GM21390 (cell line): ENCODE measurements at regions not wholly inside any gene's neighbourhood (a gene's known extent, or its start where the extent isn't known, plus 50 kb on each side); places are given as distances from the start of the nearest gene placed in this dataset.

Experiments used
- ATAC-seq: cut with Tn5 transposase; IDR thresholded peaks from one replicate; pipeline ENCODE4 v1.9.1; 2021; ENCODE audit not compliant: unreplicated experiment

DNA sequence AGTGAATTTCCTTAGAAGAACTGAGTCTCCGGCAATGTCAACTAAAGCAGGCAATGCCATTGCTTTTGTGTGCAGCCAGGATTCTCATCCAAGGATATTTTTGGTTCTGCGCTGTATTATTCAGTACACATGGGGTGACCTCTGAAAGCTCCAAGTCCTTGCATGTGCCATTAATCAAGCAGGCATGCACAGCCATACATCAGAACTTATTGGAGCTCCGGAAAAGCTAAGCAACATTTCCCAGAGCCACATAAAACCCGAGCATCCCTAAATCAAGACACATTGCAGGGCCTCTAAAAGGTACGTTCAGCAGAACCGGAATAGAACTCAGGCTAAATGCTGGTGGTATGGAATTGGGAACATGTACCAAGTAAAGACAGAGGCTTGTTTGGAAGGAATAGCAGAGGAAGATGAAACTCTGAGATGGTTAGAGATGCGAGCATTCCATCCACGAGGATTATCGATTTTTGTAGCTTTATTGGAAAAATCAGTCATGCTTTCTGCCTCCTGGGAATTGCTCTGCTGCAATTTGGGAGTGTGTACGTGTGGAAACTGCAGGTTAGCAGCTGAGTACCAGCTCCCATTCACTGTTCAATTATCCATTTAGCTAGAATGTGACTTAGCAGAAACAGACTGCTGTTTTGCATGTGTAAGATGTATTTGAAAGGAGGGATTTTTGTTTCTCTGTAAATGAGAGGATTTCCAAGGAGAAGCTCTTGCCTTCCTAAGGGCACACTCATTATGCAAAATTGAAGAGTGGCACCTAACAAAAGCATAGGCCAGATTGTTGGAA, 143.7 kb upstream of the WWC1 start:
- ATAC-seq = no peak

DNA sequence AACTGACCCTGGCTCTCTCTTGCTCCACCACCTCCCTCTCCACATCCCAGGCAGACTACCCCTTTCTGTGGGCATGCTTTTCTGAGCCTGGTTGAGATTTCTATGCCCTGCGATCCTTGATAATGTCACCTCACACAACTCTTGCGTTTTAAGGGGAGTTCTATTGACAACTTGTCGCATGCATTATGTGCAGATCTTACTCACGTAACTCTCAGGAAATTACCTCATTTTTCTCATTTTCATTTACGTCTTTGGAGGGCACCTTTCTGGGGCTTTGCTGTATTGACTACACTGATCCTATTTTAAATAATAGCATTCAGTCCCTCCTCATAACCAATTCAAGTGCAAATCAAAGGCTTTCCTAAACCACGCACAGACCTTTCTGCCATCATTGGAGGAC, 140.4 kb upstream of the WWC1 start:
- ATAC-seq = no peak

DNA sequence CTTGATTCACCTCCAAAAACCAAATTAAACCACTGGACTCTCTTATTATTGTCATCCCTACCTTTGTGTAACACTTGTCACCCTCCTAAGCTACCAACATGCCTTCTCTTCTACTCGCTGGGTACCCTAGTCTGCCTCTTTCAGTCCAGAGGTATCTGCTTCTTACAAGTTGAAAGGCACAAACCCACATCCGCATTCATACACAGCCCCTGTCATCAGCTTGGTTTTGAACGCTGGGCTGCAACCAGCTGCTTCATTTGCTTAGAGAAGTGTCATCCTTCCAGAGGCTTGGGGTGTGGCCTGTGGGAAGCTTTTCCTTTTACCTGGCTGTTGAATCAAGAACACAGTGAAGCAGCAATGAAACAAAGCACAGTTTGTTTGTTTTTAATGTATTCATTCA, 138.8 kb upstream of the WWC1 start:
- no peak for ATAC-seq

DNA sequence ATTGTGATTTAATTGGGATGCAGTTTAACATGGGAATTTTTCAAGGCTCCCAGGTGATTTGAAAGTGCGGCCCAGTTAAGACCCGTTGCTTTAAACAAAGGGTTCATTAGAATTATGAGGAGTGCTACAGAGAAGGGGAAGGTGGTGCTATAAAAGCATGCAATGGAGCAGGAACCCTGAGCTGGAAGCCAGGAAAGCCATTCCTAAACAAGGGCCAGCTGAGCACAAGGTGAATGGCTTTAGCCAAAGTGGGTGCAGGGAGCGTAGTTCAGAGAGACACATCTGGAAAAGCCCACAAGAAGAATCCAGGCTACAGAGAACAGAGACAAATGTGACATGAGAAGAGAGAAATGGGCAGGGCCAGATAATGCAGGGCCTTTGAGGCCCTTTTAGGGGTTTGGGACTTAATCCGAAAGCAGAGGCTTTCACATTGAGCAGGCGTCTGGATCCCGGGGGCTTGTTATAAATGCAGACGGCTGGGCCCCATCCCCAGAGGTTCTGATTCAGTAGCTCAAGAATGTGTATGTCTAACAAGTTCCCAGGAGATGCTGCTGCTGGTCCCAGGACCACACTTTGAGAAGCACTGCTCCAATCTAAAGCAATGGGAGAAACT, 138.1 kb upstream of the WWC1 start:
- no peak for ATAC-seq

DNA sequence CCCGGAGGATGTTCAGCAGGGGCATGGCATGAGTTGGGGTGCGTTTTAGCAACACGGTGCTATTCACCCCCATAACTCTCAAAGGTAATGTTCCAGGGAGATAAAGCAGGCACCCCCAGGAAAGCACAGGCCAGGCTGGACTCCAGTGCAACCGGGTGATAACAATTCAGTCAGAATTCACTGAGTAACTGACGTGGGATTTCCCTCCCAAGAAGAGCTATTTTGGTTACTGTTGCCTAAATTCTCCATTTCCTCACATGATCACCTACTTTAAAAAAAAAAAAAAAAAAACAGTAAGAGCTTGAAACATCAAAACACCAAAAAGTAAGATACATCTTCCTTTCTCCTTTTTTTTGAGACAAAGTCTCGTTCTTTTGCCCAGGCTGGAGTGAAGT, 137.6 kb upstream of the WWC1 start:
- ATAC-seq = no peak

DNA sequence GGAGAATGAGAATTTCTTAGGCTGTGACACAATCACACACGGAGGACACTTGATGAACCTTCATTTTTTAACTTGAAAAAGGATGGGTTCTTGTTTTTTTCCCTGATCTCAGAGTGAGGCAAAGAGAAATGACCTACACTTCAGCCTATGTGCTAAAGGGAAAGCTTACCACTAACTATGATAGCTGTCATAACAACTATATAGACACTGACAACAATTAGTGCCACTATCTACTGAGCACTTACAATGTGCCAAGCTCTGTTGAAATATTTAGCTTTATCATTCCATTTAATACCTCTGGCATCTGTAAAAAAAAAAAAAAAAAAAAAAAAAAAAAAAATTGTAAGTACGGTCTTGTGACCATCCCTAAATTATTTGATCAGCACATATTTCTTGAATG, 135.9 kb upstream of the WWC1 start:
- ATAC-seq = no peak

DNA sequence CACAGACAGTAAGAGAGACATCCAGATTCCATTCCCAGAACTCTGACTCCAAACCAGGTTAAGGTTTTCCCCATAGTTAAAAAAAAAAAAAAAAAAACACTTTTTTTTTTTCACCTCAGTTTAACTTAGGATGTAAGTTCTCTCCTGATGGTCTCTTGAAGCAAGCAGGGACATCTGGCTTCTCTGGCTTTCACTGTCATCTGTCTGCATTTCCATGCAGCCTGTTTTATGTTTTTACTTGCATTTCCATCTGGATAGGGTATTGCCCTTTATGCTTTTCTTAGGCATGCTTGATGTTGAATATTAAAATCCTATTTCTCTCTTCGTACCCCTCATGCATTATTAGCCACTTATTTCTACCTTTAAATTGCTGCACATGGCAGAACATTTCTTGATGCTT, 135.3 kb upstream of the WWC1 start:
- ATAC-seq = no peak

DNA sequence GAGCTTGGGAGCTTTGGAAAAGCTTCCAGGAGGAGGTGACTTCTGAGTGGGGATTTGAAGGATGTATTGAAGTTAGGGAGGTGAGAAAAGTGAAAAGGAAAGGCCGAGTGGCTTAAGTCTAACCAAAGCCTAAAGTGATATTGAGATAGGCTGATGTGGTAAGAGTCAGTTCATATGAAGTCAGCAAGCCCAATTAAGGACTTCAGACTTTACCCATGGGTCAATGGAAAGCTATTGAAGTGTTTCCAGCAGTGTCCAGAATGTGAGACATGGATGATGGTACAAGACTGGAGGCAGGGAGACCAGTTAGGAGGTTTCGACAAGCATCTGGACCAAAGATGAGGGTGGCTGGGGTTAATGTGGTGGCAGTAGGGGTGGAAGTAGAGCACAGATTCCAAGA, 134.3 kb upstream of the WWC1 start:
- ATAC-seq = no peak

DNA sequence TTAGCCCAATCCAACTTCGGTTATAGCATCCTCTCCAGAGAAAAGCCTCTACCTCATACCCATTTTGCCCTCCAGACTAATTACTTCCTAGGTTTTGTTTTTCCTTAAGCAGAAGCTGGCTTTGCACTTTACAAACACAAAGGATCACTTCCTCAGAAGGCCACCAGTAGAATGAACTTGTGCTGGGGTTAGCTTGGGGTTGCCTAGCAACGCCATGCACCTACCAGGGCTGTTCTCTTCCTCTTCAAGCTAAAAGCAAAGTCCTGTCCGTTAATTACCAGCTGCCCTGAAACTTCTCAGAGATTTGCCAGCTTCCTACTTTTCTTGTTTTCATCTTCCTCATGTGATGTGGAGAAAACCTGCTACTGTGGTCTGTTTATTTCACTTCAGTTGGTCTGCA, 132.0 kb upstream of the WWC1 start:
- no peak for ATAC-seq

DNA sequence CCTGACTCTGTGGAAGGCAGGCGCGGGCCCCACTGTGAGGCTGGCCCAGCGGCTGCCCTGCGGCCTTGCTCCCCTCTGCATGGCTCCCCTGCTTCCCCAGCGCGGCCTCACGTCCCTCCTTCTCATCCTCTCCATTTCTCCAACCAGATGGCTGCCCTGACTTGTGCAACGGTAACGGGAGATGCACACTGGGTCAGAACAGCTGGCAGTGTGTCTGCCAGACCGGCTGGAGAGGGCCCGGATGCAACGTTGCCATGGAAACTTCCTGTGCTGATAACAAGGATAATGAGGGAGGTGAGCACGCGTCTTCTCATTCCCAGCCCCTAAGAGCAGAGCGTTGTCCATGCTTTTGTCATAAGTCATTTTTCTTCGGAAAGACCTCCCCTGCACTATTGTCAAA, 129.0 kb upstream of the WWC1 start:
- ATAC-seq = no peak

DNA sequence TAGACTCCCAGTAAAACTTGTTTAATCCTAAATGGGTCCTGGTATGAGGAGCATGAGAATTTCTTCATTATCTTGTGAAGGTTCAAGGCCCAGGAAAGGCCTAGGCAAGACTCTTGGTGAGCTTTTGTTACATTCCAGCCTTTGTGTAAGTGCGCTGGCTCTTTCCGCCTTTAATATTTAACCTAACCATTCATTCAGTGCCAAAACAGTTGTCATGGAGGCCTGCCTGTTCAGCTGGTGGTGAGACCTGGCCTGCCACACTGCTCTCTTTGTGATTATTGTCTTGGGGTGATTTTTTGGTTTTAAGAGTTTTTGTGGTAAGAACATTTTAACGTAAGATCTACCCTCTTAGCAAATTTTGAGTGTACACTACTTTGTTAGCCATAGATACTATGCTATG, 127.5 kb upstream of the WWC1 start:
- no peak for ATAC-seq

DNA sequence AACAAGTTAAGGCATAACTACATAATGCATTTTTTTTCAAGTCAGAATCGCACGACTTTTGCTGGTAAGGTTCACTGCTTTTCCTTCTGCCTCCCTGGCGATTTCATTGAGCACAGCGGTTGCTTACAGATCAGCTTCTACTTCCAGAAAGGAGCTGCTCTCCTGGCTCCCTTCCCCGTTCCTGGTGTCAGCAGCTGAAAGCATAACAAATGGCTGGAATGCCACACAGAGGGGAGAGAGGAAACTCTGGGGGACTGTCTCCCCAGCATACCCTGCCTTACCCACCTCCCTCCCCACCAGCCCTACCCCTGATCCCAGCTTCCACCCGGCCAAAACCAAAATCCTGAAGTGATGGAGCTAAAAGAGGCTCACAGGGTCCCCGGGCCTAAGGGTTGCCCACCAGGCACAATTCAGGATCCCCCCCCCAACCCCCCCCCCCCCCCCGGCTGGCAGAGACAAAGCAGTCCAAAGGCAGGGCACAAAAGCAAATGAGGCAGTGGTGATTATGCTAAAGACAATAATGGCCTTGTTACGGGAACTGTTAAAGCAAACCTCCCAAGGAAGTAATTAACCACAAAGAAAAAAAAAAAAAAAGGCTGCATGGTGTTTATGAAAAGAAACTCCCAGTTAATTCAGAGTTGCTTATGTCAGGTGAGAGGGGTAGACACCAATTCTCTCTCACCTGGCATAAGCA, 126.1 kb upstream of the WWC1 start:
- no peak for ATAC-seq

DNA sequence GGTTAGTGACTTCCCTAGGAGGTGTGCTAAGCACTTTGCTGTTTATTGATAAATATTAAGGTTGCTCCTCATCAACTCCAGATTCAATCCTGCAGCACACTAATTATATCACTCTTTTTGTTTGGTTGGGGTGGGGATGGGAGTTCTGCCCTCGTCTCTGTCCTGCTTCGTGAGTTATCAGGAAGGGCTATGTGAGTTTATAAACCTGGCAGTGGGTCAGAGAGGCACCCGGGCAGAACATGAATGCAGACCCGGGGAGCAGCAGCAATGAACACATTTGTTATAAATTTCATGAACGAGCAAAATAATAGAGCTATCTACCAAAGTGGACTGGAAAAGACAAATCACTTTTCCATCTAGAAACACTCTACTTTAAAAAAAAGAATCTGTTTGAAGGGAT, 125.5 kb upstream of the WWC1 start:
- ATAC-seq = no peak

DNA sequence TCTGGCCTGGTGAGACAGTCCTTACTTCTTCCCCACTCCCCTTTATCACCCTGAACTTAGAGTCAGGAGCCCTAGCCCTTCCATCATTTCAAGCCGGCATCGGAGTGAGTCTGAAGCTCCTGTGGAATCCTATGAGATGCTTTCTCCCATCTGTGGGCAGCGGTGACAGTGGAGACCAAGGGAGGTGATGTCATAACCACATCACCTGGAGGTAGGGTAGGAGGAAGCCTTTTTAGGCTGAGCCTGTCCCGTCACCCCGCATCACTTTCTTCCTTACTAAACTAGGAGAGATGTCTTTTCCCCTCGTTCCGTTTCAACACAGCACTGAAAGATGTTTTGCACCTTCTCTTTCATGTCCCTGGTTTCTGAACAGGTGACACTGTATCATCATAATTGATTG, 124.1 kb upstream of the WWC1 start:
- no peak for ATAC-seq

DNA sequence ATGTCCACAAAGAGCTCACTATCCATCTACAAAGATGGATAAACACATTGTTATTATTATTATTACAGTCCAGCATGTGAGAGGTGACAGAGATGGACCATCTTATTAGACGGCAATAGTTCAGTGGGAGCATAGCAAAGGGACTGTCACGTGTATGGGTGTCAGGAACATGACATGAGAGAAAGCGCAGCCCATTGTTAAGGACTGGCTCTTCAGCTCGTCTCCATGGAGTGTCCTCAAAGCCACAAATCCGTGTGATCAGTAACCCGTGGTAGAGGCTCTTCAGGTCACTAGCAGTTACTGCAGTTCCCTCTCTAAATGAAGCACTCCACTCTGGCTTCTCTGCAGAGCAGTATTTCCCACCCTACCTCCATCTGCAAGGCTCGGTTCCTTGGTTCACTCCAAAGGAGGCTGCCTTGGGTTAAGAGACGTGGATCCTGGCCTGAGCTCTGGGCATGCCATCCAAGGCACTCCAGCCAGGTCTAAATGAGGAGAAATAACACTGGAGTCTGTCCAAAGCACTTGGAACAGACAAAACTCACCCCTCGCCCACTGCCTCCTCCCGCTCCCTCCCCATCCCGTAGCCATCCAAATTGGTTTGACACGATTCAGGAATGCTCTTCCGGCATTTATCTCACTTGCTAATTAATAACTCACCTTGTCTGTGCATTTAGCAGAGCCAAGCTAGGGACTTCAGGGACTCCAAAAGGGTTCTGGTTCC, 122.3 kb upstream of the WWC1 start:
- ATAC-seq = no peak

DNA sequence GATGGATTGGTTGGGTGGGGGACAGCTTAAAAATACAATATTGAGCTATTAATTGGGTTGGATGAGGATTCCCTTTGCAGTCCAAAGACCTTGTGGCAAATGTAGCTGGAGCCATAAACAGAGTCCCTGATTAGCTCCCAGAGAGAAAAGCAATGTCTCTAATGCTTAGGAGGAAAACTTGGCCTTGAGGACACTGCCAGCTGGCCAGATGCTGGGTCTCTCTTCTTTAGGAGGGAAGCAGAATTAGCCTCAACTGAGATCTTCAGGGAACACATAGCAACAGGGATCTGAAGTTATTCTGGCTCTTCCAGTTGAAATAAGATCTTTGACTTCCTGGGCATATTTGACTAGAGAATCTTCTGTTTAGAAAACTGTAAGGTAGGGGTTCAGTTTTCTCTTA, 121.7 kb upstream of the WWC1 start:
- ATAC-seq = no peak

DNA sequence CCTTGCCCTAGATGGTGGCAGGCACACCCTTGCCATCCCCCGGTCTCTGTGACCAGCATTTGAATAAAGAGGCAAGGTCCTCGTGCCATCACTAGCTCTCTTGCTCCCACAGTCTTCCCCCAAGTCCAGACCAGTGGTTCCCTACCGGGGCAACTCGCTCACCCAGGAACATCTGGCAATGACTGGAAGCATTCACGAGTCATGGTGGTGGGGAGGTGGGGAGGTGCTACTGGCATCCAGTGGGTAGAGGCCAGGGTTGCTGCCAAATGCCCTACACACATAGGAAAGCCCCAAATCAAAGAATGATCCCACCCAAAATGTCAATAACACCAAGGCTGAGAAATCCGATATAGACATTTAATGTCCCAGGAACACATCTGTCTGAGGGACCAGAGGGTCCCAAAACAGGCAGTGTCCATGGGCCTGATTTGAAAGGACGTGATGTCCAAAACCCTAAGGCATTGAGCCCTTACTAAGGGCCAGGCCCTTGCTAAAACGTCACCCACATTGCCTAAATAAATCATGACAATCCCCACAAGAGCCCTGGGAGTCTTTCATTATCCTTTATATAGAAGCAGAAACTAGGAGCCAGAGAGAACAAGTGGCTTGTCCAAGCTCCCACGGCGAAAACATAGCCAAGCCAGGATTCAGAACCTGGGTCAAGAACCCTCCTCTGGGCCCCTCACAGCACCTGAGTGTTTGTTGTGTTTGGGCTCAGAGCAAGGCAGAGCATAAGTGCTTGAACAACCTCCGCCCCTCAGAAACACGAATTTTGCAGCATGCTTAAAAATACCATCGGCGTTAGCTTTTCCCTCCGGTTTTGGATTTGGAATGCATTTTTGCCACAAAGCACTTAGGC, 119.3 kb upstream of the WWC1 start:
- no peak for ATAC-seq

DNA sequence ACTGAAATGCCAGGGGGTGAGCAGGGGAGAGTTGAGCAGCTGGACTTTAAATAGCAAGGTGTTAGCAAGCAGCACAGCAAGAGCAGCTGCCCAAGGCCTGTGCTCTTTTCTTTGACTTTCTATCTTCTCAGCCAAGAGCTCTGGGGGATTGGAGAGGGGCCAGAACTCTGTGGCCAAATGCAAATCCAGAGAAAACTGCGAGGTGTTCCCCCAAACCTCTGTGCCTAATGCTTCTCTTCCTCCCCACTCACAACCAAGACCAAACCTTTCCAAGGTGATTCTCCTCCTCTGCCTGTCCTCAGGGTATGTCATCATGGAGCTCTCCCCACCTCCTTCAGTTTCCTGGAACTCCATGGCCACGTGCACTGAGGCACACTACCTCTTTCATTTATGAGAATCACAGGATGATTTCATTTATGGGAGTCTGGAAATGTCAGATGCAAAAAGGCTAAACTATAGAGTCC, 118.7 kb upstream of the WWC1 start:
- no peak for ATAC-seq

DNA sequence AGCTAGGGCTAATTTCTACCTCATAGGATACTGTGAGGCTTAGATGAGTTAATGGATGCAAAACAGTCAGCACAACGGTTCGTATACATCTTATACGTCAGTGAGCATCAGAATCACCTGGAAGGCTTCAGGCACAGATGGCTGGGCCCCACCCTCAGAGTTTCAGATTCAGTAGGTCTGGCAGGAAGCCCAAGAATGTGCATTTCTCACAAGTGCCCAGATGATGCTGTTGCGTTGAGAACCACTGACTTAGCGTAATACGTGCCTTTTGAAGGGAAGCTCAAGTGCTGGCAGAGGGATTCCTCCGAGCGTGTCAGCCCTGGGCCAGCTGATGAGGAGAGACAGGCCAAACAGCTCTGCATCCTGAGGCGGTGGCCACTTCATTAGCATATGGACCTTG, 117.1 kb upstream of the WWC1 start:
- ATAC-seq = peak; percentile 46

DNA sequence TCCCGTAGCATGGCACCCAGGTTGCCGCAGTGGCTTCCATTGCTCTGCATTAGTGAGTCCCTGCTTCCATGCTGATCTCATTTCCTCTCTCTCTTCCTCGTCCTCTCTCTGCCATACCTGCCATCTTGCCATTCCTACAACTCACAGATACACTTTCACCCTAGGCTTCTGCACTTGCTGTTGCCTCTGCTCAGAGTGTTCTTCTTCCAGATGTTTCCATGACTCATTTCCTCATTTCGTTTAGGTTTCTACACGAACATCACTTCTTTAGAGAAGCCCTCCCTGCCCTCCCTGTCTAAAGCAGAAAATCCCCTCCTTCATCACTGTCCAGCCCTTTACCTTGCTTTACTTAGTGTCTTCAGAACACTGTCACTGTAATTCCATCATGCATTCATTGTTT, 115.2 kb upstream of the WWC1 start:
- no peak for ATAC-seq

DNA sequence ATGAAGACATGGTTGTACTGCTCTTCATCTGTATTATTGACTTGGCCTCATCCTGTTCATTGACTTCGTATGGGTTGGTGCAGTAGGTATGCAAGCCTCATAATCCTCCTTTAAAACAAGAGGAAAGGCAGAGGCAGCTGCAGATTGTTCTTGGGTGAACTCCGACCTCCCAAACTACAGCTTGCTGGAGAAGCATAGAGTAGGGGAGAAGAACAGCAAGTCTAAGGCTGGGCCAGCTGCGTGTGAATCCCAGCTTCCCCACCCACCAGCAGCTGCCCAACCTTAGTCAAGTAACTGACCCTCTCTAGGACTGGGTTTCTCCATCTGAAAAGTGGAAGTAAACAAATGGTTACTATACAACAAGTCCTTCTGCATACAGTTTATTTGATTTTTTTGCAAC, 114.5 kb upstream of the WWC1 start:
- ATAC-seq = no peak
